Mononuclear cell (primary cell): ENCODE measurements at regions not wholly inside any gene's neighbourhood (a gene's known extent, or its start where the extent isn't known, plus 50 kb on each side); places are given as distances from the start of the nearest gene placed in this dataset.

Experiments used
- H3K27me3 ChIP-seq: 2 replicates; pipeline ENCODE4 v1.6.0; 2011; ENCODE audit warnings: low read length, control low read depth; ENCODE audit not compliant: insufficient read depth
- H3K4me1 ChIP-seq: 2 replicates; pipeline ENCODE4 v1.5.1; 2011; ENCODE audit warnings: mild to moderate bottlenecking, low read length, control low read depth; ENCODE audit not compliant: insufficient read depth
- H3K4me3 ChIP-seq: 2 replicates; pipeline ENCODE4 v1.5.1; 2011; ENCODE audit warnings: mild to moderate bottlenecking, low read length, moderate library complexity
- H3K9me3 ChIP-seq: 2 replicates; pipeline ENCODE4 v1.5.1; 2011; ENCODE audit warnings: low read depth, mild to moderate bottlenecking, control low read depth, low read length

DNA sequence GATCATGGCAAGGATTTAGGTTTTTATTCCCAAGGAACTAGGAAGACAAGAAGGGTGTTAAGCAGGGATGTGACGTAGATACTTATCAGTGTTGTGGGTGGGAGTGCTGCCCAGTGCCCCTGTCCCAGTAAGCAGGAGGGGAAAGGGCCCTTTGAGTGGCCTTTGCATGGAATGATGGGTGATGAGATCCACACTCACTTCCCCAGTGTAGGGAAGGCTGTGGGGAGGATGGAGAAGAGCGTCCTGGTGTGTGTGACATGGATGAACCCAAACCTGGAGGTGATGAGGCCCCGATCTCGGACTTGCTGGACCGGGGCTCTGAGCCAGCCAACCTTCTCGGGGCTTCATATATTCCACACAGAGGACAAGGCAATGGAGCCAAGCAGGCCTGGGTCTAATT lies 610.9 kb downstream of the CDH26 start:
- H3K27me3 ChIP-seq = no peaks in the 10 kb centered on the region
- no peaks in the 10 kb centered on the region for H3K4me1 ChIP-seq
- H3K4me3 ChIP-seq = no peak overlapping the region
- H3K9me3 ChIP-seq = no peaks in the 10 kb centered on the region

DNA sequence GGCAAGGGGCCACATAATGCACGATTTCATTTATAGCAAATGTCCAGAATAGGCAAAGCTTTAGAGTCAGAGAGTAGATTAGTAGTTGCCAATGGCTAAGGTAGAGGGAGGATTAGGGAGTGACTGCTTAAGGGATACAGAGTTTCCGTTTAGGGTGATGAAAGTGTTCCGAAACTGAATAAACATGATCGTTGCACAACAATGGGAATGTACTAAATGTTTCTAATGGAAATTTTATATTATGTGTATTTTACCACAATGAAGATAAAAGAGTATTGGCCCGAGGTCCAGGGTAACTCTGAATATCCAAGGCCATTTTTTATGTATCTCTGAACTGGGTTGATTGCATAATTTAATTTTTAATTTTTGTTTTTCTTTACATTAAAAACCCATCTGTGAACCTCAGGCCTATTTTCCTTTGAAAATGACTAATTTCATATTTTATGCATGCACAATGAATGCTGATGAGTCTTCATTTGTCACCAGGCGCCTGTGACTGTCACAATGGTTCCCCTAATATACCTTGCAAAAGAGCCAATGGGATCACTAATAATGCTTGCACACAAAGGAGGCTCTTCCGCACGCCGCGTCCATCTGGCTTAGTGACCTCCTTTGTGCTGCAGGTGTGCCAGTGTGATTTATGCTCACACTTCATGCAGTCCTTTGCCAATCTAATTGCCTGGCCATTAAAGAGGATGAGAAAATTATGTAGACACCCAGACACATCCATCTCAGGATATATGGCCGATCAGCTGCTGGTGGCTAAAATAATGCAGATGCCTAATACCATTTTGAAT lies 612.5 kb downstream of the CDH26 start:
- H3K27me3 ChIP-seq = no peaks in the 10 kb centered on the region
- H3K9me3 ChIP-seq = no peaks in the 10 kb centered on the region
- H3K4me3 ChIP-seq = no peak overlapping the region
- no peaks in the 10 kb centered on the region for H3K4me1 ChIP-seq

- no peaks in the 10 kb centered on the region for H3K9me3 ChIP-seq
- H3K4me3 ChIP-seq = no peak overlapping the region
- H3K27me3 ChIP-seq = no peaks in the 10 kb centered on the region
- no peaks in the 10 kb centered on the region for H3K4me1 ChIP-seq
Observed at GRCh38 chr20:60573003-60573680, 614.9 kb downstream of the CDH26 start.

- Histone ChIP-seq H3K27me3 (no peaks in the 10 kb centered on the region), H3K4me1 (no peaks in the 10 kb centered on the region), H3K4me3 (no peak overlapping the region), H3K9me3 (no peaks in the 10 kb centered on the region)
Observed at GRCh38 chr20:60576236-60576635, 618.0 kb downstream of the CDH26 start.

DNA sequence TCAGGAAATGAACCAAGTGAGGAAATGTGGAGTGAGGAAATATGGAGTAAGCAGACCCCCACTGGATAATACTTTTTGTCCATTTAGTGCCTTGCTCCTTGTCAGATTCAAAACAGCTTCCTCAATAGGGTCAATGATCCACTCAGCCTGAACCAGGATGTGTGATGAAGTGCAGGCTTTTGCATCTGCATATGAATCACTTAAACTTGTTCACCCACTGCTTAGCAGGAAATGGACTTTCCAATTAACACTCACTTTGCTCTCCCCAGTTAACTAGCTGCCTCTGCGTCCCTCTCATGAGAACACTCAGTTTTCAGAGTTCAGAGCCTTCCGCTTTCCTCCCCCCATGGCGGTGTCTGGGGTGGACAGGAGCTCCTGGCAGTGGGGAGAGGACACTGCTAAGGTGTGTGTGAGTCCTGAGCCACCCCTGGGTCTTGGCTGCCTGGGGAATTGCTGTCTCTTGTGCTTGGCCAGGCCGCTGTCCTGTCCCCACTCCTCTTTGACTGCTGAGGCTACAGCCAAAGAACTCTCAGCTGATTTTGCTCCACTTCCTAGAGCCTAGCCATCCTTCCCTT lies 621.8 kb downstream of the CDH26 start:
- H3K9me3 ChIP-seq = no peaks in the 10 kb centered on the region
- H3K4me3 ChIP-seq = no peak overlapping the region
- no peaks in the 10 kb centered on the region for H3K4me1 ChIP-seq
- H3K27me3 ChIP-seq = no peaks in the 10 kb centered on the region

GRCh38 chr20:60581606-60582115 lies 623.4 kb downstream of the CDH26 start:
- no peaks in the 10 kb centered on the region for H3K9me3 ChIP-seq
- no peaks in the 10 kb centered on the region for H3K4me1 ChIP-seq
- H3K4me3 ChIP-seq = no peak overlapping the region
- H3K27me3 ChIP-seq = no peaks in the 10 kb centered on the region

- H3K9me3 ChIP-seq = no peaks in the 10 kb centered on the region
Observed at GRCh38 chr20:60583741-60584140, 625.5 kb downstream of the CDH26 start.

DNA sequence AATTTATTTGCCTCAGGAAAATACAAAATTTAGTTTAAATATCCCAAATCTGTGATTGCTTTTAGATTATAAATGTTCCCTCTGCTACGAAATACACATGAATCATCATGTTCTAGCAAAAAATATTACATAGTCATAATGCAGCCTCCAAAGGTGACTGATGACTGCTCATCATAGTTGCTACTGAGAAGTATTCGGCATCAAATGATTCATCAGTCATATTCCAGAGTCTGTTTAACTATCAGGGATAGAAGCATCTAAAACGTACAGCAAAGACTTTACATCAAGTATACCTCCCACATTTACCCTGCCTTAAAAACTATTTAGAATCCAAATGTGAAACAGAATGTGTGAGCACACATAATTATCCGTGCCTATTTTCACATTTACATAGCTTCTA lies 626.0 kb downstream of the CDH26 start:
- Histone ChIP-seq H3K27me3 (no peaks in the 10 kb centered on the region), H3K9me3 (no peaks in the 10 kb centered on the region), H3K4me1 (no peaks in the 10 kb centered on the region), H3K4me3 (no peak overlapping the region)

More at GRCh38 chr20:60583741-60584140, 625.5 kb downstream of the CDH26 start:
- Histone ChIP-seq H3K4me1 (no peaks in the 10 kb centered on the region), H3K27me3 (no peaks in the 10 kb centered on the region), H3K4me3 (no peak overlapping the region)

DNA sequence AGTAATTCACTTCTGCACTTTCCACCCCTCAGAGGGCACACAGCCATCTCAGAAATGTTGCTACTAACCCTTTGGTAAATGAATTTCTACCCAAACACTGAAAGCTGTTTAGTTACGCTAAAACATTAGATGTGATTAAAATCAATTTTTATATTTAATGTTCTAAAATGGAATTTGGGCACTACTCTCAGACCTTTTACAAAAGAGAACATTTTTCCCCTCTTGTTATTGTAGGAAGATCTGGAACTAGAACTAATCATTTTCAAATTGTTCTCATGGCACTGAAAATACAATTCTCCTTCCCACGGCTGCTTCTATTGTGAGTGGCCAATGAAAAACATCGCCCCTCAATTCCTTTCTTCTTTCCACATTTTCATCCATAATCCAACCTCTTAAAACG lies 627.4 kb downstream of the CDH26 start:
- Histone ChIP-seq H3K27me3 (no peaks in the 10 kb centered on the region), H3K4me3 (no peak overlapping the region), H3K4me1 (no peaks in the 10 kb centered on the region), H3K9me3 (no peaks in the 10 kb centered on the region)

GRCh38 chr20:60586269-60587050 lies 628.2 kb downstream of the CDH26 start:
- H3K9me3 ChIP-seq = no peaks in the 10 kb centered on the region
- H3K27me3 ChIP-seq = no peaks in the 10 kb centered on the region
- no peaks in the 10 kb centered on the region for H3K4me1 ChIP-seq
- H3K4me3 ChIP-seq = no peak overlapping the region

GRCh38 chr20:60587986-60588385 lies 629.8 kb downstream of the CDH26 start:
- H3K9me3 ChIP-seq = no peaks in the 10 kb centered on the region
- H3K4me1 ChIP-seq = no peaks in the 10 kb centered on the region
- H3K4me3 ChIP-seq = no peak overlapping the region
- no peaks in the 10 kb centered on the region for H3K27me3 ChIP-seq

DNA sequence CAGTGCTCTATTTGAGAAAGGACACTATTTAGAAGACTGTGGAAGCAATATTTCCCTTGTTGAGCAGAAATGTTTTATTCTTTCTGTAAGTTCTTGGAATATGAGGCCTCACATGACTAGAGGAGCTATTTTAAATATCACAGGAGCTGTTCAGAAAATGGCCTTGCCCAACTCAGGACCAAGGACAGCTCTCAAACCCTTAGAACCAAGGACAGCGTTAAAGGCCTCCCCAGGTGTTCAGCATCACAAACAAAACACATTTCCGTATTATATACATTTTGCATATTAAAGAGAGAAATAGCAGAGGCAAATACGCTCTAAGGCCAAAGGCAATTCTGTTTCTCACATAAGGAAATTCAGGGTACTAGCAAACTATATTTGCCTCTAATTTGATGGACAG lies 631.4 kb downstream of the CDH26 start:
- Histone ChIP-seq H3K27me3 (no peaks in the 10 kb centered on the region), H3K4me3 (no peak overlapping the region), H3K4me1 (no peaks in the 10 kb centered on the region), H3K9me3 (no peaks in the 10 kb centered on the region)

DNA sequence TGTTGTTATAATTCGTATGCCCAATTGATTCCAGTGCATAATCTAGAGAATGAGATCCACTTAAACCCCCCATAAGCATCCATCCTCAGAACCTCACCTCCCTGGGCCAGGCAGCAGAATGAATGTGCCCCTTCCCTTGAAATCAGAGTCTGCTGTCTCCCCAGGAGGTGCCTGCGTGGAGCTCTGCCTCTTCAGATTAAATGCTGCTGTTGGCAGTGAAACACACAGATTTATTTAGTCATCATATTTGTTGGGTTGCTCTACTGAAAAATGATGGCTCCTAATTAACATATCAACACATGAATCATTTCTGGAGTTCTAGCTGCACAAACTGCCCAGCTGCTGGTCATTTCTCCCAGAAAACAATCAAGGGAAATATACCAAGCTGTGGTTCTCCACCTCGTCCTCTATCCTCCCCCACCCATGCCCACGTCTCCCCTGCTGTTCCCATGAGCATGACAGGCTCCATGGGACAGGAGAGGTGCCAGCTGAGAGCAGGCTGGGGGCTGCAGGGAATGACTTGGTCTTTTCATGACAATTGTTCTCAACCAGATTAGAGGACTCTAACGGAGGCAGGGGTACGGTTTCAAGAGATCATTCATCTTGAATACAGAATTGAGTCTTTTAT lies 633.1 kb downstream of the CDH26 start:
- H3K9me3 ChIP-seq = no peaks in the 10 kb centered on the region
- no peaks in the 10 kb centered on the region for H3K27me3 ChIP-seq
- H3K4me1 ChIP-seq = no peaks in the 10 kb centered on the region
- H3K4me3 ChIP-seq = no peak overlapping the region

GRCh38 chr20:60598528-60598927 lies 640.3 kb downstream of the CDH26 start:
- Histone ChIP-seq H3K4me3 (no peak overlapping the region), H3K9me3 (no peaks in the 10 kb centered on the region), H3K4me1 (no peaks in the 10 kb centered on the region), H3K27me3 (no peaks in the 10 kb centered on the region)
